Fibroblast of skin of abdomen (primary cell): ENCODE measurements at regions not wholly inside any gene's neighbourhood (a gene's known extent, or its start where the extent isn't known, plus 50 kb on each side); places are given as distances from the start of the nearest gene placed in this dataset.

Experiments used
- DNase-seq: peaks from one replicate; pipeline ENCODE4 v3.0.0-alpha.2; 2013

DNA sequence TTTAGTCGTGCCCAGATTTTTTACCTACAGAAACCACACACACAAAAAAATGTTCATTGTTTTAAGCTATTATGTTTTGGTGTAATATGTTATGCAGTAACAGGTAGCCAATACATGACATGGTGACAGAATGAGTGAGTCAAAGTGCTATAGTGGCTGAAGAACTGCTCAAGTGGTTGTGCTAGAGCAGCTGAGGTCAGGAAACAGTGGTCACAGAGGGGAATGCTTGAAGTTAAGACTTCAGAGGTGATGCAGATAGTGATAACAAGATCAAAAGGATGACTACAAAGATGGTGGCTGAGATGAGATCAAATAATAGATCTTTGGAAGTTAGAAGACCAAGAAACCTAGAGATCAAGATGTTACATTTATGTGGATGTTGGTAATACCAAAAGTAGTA lies 174.3 kb downstream of the KCNE4 start:
- no peak for DNase-seq

DNA sequence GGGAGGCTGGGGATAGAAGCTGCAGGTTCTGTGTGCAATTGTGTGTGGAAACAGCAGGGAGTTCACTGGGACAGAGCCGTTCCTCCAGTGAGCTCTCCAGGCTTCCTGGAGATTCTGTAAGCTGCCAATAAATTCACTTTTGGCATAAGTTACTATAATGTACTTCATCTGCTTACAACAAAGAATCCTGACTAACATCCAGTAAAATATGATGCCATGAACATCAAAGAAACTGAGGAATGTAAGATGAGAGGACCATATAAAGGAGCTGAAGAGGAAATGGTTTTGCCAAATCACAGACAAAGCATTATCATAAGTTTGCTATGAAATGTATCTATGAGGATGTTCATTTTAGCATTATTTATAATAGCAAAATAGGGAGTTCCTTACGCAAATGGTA lies 175.3 kb downstream of the KCNE4 start:
- DNase-seq: peak; percentile 61

DNA sequence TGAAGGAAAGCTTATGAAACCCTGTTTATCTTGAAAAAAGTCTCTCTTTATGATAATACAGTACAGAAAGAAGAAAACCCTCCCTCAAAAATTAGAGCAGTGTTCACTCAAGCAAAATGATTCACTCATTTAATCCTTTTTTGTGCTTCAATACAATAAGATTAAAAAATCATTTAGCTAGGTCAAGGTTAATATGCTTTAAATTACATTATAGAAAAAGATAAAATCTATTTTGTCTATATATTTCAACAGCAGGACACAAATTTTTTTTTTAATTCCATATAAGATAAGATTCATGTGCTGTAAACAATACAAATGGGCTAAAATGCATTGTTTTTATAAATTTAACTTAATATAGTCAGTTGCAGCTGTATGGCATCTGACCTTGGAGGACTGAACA lies 176.9 kb downstream of the KCNE4 start:
- no peak for DNase-seq

DNA sequence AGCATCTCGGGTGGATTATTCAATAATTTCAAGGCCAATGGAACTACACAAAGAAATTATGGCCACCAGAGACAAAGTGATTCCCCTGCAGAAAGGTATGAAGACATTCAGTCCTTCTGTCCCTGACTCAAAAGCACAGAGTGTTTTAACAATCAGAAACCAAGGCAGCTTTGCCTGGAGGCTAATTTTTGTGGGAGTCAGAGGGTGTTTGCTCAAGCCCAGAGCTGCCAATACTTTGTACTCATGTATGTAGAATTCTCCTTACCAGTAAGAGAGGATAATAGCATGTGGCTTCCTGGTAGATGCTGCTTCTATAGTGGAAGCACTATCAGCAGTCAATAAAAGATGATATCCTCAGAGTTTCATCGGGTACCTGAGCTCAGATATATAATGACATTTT lies 178.4 kb downstream of the KCNE4 start:
- DNase-seq: no peak

DNA sequence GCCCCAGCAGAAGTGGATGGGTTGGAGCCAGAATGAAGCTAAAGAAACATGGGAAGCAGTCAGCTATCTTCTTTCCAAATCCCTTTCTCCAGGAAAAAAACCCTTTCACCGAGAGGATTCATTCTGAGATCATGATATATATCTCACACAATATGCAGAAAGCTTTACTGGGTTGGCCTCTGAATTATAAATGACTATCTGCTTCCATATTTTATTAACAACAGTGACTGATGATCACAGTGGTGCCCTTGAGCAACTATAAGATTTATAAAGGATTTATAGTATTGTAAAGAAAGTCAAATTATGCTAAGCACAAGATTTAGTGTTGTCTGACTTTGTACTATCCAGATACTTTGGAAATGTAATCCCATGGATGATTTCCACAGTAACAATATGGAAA lies 180.3 kb downstream of the KCNE4 start:
- peak; percentile 19 for DNase-seq

DNA sequence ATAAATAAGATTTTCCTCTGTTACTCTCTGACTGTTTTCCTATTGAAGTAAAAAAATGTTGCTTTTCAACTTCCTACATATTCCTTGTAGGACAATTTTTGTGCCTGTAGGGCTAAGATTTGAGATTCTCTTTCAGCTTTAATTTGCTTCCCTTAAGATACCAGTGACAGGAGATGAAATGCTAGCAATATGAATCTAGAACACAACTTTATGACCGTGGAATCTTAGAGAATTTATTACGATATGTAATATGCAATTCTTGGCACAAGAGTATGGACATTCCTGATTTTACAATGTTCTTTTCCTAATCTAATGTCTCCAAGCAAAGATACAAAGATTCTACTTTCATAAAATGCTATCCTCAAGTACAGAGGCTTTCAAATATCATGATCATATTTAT lies 180.9 kb downstream of the KCNE4 start:
- DNase-seq: no peak

DNA sequence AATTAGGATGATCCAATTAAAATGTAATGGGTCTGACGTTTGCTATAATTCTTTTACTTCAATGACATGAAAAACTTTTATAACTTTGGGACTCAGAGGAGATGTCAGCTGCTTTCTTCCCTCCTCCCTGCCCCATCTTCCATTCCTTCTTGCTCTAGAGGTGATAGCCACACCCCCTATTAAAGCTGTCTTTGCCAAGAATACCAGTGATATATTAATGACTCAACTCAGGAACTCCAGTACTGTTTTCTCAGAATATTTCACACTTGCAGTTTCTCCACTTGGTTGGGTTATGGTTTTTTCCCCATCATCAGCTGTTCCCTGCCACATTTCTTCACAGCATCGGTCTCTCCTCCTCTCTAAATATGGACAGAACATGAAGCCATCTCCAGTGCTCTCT lies 184.0 kb downstream of the KCNE4 start:
- DNase-seq: peak; percentile 73

DNA sequence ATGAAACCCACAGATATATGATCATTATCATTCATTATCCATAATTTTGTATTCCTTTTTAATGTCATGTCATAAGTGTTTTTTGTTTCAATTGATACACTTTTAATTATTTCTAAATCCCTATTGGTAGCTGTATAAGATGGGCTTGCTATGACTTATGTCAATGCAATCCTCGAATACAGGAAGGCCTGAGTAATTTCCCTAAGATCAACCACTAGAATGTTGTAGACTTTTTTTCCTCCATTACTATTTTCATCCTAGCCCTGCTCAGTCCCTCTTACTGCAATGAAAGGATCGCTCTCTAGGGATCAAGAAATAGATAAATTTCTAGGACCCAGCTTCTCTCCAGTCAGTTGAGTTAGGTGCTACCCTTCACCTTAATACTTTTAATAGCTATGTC lies 186.3 kb downstream of the KCNE4 start:
- peak; percentile 60 for DNase-seq

DNA sequence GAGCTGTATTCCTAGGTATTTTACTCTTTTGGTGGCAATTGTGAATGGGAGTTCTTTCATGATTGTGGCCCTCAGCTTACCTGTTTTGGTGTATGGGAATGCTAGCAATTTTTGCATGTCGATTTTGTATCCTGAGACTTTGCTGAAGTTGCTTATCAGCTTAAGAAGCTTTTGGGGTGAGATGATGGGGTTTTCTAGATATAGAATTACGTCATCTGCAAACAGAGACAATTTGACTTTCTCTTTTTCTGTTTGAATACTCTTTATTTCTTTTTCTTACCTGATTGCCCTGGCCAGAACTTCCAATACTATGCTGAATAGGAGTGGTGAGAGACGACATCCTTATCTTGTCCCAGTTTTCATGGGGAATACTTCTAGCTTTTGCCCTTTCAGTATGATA lies 191.2 kb downstream of the KCNE4 start:
- DNase-seq: no peak

DNA sequence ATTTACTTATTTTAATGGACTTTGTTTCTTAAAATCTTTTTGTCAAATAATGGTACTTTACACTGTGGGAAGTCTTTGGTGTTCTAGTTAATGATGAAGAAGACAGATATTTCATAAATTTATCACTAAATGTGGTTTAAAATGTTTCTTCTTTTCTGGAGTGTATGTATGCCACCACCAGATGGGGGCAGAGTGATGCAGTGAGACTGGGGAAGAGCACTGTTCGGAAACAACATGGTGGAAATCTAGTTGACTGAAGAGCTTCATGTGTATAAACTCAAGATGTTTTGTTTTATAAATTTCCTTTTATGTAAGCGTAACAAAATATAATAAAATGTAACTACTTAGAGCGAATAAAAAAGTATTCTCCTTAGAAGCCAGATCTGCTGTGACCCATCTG lies 195.1 kb downstream of the KCNE4 start:
- peak; percentile 38 for DNase-seq

DNA sequence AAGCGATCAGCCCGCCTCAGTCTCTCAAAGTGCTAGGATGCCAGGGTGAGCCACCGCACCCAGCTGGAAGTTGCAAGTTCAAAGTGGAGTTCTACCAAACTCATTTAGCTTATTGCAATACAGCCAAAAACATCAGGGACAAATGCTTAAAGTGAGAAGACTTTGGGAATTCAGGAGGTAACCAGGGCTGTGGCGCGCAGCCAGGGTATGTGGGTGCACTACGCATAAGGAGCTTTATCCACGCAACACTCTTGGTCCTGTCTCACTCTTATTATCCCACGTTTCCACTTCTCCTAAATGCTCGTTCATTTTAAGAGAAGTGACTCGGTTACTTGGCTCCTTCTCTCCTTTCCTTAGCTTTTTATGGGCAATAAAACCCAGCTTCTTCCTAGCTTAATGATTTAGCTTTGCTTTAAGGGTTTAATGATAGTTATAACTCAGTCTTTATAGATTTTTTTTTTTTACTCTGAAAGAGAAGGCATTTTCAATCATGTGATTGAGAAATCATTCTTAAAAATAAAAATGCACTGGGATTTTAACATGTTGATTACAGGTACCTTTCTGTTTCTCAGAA lies 199.8 kb downstream of the KCNE4 start:
- no peak for DNase-seq

DNA sequence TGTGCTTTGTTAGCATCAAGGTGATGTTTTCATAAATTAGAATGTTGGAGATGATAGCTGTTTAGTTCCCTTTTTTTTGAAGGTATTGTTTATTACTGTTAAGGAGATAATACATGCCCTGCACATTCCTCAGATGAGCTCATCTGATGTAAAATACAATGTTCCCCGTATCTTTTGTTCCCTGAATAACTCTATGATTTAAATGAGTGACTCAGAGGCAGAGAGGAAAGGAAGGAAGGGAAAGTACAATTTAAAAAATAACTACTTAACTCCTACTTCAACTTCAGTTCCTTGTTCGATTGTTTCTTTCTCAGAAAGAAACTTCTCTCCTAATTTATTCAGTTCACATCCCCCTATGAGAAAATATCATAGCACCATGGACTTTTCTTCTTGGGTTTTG lies 208.7 kb downstream of the KCNE4 start:
- DNase-seq: peak; percentile 48

DNA sequence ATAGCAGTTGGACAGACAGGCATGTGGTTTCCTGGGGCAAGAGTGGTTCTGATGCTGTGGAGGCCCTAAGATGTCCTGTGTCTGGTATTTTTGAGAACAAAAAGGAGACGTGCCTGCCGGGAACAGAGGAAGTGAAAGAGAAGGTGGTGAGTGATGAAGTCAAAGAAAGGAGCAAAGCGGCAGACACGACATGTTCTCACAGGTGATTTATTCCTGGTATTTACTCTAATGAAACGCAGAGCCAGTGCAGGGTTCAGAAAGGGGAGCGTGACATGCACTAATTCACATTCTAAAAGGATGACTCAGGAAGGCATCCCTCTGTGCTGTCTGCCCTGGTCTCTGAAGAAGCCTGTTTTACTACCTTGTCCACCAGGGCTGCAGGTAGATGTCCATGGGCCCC lies 211.0 kb downstream of the KCNE4 start:
- peak; percentile 93 for DNase-seq

DNA sequence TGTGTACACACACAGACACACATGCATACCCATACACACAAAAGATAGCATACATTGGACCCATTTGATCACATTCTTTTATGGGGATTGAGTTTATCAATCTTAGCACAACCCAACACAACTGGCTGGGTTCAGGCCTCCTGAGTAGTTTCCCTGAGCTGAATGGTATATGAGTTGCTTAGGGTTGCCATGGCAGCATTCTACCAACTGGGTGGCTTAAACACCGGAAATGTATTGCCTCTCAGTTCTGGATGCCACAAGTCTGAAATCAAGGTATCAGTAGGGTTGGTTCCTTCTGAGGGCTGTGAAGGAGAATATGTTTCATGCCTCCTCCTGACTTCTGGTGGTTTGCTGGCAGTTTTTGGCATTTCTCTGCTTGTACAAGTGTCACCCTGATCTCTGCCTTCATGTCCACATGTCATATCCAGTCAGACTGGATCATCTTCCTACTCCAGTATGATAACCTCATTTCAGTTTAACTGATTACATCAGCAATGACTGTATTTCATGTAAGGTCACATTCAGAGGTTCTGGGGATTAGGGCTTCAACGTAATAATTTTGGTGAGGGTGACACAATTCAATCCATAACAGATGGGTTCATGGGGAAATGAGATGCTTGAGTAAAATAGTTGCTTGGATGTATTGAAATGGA lies 212.7 kb downstream of the KCNE4 start:
- peak; percentile 12 for DNase-seq

DNA sequence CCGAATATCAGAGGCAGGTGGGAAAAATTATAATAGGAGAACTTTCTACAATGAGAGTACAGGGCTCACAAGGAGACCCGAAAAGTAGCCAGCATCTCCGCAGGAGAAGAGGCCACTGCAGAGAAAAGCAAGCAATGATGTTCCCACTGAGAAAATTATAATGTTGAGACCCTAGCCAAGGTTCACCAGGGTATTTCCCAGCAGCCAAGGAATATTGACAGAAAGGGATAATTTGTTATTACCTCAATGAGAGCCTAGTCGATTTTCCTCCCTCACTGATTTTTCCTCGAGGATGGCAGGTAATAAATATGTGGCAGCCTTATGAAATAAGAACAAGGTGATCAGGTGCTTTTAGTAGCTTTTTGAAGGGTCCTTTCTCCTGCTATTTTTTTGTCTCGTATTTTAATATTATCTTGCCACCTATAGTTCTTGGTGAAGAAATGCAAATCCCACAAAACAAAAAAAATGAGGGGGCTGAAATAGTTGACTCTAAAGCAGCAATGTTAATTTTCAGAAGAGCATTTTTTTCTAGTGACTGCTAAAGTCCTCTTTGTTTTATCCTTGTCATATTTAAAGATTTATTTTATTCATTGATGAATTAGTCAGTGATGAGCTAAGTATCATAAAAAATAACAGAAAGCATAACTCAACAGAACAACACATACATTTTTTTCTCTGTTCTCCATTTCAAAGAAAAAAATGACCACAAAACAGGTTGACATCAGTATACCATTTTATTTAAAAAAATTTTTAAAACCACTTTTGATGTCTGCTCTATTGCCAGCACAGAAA lies 215.4 kb downstream of the KCNE4 start:
- DNase-seq: peak; percentile 8

DNA sequence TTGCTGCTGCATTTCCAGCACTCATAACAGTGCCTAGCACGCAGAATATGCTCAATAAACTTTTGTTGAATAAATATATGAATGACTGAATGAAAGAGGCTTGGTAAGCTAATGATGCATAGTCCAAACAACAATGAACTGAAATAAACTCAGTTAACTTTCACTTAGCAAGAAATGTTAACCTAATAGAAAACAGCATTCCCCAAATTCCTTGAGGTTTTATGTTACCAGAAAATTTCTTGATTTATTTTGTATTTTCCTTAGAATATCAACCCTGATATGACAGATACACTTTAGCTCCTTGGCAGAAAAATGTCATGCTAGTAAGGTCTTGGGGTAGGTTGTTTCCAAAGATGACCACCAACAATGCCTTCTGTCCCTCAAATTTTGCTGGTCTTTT lies 217.4 kb downstream of the KCNE4 start:
- DNase-seq: peak; percentile 8

DNA sequence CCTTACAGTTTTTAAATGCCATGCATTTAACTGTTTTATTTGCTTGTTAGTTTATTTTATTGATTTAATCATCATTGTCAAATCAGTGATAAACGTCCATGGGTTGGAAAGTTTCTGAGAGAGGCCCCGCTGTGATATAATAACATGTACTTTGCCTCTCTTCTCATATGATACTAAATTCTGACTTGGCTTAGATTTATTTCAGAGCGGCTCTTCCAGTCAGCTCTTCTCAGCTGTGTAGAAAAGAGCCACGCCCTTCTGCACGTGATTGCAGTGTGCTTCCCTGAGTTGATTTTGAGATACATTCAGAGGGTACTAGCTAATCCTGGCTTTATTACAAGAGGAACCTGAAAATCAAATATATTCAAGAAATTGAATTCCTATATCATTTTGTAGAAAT lies 218.6 kb downstream of the KCNE4 start:
- DNase-seq: no peak

DNA sequence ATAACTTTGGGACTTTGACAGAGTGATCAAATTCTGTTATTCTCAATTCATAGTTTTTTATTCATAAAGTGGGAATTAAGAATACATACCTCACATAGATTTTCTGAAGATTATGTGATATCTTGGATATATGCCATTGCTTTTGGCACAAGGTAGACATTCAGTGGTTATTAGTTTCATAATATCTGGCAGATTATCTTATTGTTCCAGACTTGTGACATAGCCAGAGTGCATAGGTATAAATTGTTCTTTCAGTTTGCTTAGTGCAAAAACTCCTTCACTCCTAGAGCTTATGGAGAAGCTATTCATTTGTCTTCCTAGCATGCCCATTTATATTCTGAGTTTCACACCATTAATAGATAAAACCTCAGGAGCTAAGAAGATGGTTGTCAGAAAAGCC lies 222.0 kb downstream of the KCNE4 start:
- no peak for DNase-seq

DNA sequence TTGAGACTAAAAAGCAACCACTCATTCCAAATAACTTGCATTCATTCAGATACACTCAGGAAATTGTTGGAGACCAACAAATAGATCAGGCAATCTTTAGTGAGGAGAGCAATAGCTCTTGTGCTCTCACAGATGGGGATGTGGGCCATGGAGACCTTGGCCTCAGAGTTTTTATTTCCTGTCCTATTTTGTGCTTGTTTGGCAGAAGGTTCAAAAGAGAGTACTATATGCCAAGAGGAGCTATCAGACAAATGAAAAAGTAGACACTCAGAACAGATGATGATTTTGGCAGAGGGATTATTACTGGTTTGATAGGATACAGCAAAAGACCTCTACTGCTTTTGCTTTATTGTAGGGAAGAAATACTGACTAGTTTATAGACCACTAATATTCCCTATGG lies 230.2 kb downstream of the KCNE4 start:
- no peak for DNase-seq

DNA sequence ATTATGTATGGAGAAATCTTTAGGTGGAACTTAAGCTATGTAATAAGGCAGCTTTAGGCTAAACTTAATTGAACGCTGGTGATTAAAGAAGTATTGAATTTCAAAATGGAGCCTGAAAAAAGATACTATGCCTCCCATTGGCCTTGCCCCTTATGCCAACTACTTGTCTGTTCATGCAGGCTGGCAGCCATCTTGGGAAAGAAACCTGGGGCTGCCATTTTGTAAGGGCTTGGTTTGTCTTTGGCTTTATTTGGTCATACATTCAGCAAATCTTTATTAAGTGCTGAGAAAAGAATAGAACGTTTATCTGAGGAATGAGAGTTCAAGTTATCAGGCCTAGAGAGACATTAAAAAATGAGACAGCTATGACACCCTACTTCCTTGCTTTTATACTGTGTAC lies 231.3 kb downstream of the KCNE4 start:
- DNase-seq: no peak

DNA sequence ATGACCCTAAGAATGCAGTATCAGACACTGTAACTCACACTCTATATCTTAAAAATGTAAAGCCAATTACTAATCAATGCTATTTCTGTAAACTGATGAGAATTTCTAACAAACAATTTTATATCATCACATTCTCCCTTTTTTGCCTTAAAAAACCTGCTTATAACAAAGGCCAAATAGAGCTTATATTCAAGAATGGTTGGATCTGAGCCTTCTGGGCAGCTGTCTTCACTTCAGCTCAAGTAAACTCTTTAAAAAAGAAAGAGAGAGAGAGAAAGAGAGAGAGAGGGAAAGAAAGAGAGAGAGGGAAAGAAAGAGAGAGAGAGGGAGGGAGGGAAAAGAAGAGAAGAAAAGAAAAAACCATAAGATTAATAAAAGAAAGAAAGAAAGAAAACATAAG lies 231.8 kb downstream of the KCNE4 start:
- no peak for DNase-seq

DNA sequence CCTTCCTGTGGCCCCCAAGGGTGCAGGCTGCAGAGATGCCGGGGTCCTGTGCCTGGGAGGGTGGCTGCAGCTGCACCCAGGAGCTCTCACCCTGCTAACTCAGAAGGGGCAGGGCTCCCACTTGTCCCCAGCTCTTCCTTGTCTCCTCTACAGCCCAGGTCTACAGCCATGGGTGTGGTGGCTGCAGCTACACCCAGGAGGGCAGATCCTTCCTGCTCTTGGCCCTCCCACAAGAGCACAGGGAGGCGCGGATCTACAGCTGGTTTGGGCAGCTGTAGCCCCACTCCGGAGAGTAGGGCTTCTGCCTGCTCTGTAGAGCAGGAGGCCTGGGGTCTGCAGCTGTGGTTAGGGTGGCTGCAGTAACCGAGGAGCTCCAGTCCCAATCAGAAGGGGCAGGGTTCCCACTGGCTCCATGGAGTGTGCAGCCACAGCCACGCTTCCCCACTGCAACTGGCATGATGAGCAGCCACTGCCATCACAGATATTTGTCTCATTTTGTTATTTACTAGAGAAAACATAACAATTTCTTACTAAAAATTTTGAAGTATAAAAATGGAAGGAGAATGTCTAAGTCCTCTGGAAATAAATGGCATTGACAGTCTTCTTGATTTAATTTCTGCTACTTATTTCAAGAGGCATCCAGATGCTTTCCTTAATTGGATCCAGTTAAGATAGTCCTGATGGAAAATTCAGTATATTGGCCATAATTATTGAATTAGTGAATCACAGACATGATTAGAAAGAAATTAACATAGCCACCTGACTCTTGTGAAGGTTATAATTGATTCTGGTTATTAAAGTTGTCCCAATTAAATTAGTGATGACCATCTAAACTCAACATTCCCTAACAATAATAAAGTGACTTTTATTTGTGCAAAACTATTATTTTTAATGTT lies 233.6 kb downstream of the KCNE4 start:
- no peak for DNase-seq

DNA sequence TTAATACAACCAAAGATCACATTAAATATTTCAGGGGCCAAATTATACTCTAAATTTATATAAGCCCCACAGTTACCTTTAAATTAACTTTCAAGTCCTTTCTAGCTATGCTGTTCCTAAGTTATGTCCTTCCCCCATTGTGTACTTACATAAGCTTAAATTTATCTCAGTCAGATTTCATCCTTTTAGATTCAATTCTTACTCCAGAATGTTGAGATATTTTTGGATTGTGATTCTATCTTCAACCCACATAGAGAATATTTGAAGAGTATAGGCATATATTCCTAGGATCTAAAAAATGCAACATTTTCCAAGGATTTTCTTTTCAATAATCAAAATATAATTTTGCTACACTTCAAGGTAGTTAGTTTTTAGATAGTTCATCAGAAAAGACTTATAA lies 242.8 kb downstream of the KCNE4 start:
- DNase-seq: no peak
